Fibroblast of lung (primary cell): ENCODE measurements at regions not wholly inside any gene's neighbourhood (a gene's known extent, or its start where the extent isn't known, plus 50 kb on each side); places are given as distances from the start of the nearest gene placed in this dataset.

Experiments
- EZH2 ChIP-seq: IDR thresholded peaks from 2 replicates; pipeline ENCODE4 v1.5.1; 2012; ENCODE audit warnings: low read length, control low read depth, mild to moderate bottlenecking; ENCODE audit errors: missing control alignments
- TF ChIP-seq, protein P1 (sequence below), 2 donors: IDR thresholded peaks in 1 of 2; conservative IDR thresholded peaks in 1 of 2; 1 replicate in 1 of 2; 2 replicates in 1 of 2; pipeline ENCODE4 v1.5.1; 2011 to 2012; ENCODE audit warnings: low read length in 2 of 2, control low read depth in 1 of 2, inconsistent platforms in 1 of 2, low read depth in 1 of 2, mild to moderate bottlenecking in 1 of 2

DNA sequence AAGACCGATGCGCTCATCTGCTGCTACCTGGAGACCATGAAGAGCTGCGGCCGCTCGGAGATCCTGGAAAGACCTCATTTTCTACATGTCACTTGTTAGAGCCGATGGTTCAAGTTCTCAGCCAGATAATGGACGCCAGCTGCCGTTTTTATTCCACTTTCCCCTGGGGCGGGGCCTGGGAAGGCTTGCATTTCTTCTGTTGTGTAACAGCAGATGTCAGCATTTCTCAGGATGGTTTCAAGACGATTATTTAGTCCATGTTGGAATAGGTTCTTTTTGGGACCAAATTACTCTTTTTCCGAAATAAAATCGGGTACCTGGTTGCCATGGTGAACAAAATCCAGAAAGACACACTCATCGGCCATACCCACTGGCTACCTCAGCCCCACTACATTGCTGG, 1418.3 kb downstream of the CDH11 start:
- TF ChIP-seq, protein P1, sequence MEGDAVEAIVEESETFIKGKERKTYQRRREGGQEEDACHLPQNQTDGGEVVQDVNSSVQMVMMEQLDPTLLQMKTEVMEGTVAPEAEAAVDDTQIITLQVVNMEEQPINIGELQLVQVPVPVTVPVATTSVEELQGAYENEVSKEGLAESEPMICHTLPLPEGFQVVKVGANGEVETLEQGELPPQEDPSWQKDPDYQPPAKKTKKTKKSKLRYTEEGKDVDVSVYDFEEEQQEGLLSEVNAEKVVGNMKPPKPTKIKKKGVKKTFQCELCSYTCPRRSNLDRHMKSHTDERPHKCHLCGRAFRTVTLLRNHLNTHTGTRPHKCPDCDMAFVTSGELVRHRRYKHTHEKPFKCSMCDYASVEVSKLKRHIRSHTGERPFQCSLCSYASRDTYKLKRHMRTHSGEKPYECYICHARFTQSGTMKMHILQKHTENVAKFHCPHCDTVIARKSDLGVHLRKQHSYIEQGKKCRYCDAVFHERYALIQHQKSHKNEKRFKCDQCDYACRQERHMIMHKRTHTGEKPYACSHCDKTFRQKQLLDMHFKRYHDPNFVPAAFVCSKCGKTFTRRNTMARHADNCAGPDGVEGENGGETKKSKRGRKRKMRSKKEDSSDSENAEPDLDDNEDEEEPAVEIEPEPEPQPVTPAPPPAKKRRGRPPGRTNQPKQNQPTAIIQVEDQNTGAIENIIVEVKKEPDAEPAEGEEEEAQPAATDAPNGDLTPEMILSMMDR (conservative IDR thresholded peaks at IDR 0.05 in 1 of 2, IDR thresholded peaks at IDR 0.05 in 1 of 2; ENCODE audit: low read depth in 1 of 2, low read length in 2 of 2), result no peak
- no peak for TF ChIP-seq EZH2
